Middle frontal gyrus (tissue), 1 donor: ENCODE measurements at regions not wholly inside any gene's neighbourhood (a gene's known extent, or its start where the extent isn't known, plus 50 kb on each side); places are given as distances from the start of the nearest gene placed in this dataset.
"Not testable (repeated sequence)": the region's sequence is repeated elsewhere in the genome, so short reads cannot be mapped to it uniquely, and the experiment has no call there.

Experiments used
- DNase-seq: peaks from one replicate; pipeline ENCODE4 v3.0.0-alpha.2; 2015; ENCODE audit warnings: low spot score; ENCODE audit errors: extremely low spot score

DNA sequence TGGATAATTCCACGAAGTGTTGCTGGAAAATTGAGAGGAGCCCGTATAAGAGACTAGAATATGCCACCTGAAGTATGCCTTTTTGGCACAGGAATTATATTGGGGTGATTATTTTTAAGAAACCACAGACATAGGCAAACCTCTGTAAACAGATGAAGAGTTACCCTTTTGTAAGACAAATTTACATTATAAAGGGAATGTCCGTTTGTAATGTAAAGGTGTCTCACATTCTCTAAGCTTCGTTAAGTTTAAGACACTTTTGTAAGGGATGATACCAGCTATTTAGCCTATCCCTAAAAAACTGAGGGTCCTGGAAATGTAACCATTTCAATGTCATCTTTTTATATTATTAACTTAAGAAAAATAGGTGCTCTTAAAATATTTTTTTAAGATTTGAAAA lies 432.8 kb upstream of the SYT4 start:
- DNase-seq = no peak

DNA sequence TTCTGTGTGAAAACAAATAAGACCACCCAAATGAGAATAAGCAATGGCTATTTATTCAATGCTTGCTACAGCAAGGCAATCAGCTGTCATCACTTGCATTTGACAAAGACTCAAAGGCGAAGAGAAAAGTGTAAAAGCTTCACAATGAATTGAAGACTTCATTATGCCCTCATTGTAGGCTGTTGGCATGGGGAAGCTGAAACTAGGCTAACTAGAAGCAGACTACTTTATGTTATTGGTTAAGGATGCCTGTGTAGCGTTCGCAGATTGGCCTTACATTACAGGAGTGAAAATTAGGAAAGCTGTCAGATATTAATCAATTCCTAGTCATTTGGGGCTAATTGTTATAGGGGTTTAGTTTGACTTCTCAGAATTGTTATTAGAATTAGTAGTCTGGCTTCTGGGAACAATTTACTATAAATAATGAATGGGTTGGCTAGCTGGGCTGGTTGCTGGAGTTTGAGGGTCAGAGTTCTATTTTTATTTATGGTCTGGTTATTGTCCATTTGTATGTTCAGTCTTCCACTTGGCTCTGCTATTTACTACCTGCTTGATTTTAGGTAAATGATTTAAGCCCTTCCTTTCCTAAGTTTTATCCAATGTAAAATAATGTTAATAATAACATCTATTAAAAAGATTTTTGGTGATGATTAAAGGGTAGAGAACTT lies 437.2 kb upstream of the SYT4 start:
- DNase-seq = no peak

DNA sequence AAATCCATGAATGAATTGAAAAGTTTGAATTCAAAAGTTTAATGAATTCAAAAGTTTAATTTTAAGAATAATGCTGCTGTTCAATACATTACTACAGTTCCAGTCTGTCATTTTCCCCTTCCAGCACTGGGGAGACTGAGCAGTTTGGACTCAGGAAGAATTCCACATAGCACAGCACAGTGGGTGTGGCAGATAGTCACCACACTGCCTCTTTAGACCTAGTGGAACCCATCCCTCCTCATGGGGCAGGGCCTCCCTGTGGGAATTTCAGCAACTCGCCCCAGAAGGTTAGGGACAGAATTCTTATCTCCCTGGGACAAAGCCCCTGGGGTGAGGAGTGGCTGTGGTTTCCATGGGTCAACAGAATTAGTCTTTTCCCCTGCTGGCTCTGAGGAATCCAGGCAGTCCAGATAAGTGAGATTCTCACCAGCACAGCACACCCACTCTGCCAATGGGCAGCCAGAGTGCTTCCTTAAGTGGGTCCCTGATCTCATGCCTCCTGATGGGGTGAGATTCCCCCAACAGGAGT lies 442.0 kb upstream of the SYT4 start:
- no peak for DNase-seq

DNA sequence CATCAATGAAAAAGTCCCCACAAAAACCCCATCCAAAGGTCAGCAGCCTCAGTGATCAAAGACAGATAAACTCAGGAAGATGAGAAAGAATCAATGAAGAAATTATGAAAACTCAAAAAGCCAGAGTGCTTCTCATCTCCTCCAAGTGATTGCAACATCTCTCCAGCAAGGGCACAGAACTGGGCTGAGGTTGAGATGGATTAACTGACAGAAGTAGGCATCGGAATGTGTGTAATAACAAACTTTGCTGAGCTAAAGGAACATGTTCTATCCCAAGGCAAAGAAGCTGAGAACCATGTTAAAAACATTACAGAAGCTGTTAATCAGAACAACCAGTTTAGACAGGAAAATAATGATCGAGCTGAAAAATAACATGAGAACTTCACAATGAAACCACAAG lies 442.8 kb upstream of the SYT4 start:
- DNase-seq = no peak

DNA sequence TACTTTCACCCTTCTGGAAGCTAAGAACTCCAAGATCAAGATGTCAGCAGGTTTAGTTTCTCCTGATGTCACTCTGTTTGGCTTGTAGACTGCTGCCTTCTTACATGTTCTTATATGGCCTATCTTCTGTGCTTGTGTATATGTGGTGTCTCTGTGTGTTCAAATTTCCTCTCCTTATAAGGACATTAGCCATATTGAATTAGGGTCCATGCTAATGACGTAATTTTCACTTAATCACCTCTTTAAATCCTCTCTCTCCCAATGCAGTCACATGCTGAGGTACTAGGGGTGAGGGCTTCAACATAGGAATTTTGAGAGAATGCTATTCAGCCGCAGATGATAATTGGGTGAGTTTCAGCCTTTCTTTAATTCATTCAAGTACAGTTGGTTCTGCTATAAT lies 458.3 kb upstream of the SYT4 start:
- DNase-seq = no peak

DNA sequence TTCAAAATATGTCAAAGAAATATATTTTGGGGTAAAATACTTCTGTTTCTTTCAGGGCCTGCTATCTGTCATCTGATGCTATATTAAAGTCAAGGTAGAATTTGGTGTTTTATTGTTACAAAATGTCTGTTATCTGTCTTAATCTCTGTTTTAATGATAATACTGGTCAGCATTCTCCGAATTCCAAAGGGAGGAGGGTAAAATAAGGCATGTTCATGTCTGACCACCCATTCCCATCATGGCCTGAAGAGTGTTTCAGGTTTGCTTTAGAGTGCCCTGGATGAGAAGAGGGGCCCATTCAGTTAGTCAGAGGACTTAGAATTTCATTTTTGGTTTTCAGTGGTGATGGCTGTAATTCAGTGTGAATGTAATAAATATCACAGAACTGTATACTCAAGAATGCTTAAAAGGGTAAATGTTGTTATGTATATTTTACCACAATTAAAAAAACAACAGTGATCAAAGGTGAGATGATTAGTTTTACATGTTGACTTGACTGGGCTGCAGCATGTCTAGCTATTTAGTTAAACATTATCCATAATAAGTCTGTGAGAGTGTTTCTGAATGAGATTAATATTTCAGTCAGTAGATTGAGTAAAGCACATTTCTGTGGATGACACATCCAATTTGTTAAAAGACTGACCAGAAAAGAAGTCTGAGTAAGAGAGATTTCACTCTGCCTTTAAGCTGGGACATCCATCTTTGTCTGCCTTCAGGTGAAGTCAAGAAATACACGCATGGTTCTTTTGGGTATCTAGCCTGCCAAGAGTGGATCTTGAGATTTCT lies 467.9 kb upstream of the SYT4 start:
- no peak for DNase-seq

DNA sequence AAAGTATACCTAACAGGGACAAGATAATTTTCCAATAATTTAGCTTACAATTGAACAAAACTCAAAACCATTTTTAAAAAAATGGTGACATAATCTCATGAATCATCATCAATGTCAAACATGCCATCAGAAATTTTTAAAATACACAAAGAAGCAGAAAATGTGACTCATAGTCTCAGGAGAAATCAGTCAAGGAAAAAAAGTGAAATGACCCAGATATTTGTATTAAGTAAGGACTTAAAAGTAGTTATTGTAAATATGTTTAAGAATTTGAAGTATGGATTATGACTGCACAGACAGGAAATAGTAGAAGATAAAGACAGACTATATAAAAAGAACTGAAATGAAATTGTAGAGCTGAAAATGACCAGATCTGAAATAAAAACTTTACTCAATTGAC lies 473.9 kb upstream of the SYT4 start:
- DNase-seq = no peak

DNA sequence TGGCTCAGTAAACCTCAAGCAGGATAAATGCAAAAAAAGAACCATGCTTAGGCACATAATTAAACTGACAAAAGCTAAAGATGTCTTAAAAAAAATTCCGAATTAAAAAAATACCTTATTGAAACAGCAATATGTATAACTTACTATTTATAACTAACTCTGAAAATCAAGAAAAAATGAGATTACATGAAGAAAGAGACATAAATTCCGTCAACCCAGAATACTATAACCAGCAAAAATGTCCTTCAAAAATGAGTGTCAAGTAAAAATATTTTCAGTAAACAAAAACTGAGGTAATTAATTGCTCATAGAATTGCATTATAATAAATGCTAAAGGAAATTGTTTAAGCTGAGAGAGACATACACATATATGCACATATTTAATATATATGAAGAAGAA lies 474.5 kb upstream of the SYT4 start:
- no peak for DNase-seq

DNA sequence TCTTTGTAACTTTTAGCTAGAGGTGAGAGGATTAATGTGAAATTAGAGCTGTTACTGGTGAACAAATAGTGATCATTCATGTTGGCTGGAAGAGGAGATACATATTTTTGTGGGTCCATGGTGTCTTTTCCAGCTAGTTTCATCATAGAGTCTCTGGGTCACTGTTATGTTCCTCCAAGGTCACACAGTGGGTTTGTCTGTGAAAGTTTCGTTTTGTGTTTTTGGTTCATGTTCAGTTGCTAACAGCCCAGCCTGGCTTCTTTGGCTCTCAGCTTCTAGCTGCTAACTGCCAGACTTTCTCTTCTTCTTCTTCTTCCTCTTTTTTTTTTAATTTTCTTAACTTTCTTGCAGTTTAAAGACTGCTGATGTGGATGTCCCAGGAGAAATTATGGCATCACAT lies 480.0 kb upstream of the SYT4 start:
- no peak for DNase-seq

DNA sequence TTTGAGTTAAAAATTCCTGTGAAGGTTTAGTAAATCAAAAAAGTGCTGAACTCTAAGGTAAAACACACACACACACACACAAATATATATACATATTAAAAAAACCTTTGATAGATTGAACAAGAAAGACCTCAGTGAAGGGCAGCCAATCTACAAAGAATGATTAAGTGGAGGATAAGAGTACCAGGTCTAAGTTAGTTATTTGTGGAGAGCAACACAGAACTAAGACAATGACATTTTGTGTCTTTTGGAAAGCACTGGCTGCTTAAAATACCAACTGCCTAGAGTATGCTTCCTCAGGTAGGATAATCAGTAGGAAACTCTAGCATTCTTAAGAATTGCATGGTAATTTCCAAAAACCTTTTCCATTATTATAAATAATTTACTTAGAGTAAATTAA lies 481.4 kb upstream of the SYT4 start:
- DNase-seq = no peak

DNA sequence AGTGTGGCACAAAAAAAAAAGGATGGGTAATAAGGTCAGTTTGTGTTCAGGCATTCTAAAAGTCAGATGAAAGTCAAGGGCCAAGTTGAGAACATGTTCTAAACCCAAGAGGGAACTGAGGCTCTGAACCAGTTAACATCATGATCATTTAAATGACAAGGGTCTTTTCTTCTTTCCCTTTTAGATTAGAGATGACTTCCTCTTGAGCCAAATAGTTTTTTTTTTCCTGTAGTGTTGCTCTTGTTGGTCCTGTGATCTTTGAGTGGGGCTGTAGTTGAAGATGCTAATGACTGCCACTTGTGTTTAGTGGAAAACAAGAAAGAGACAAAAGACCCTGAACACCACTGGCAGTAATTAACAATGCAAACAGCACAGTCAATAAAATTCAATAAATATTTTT lies 482.7 kb upstream of the SYT4 start:
- no peak for DNase-seq

DNA sequence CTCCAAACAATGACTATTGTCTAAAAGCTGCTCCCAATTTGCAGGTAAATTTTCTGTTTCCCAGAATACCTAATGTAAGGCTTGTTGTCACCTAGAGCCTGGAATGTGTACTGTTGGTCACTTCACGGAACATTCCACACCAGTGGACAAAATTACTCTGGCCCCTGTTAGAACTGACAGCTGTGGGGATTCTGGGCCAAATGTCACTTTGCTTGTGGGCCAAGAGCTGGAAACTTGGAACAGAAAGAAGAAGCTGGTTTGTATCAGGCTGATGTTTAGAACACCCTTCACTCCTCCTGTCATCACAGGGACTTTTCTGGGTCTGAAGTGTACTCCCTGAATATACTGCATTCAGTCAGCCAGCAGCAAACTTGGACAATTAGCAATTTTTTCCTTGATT lies 495.6 kb upstream of the SYT4 start:
- DNase-seq = no peak

DNA sequence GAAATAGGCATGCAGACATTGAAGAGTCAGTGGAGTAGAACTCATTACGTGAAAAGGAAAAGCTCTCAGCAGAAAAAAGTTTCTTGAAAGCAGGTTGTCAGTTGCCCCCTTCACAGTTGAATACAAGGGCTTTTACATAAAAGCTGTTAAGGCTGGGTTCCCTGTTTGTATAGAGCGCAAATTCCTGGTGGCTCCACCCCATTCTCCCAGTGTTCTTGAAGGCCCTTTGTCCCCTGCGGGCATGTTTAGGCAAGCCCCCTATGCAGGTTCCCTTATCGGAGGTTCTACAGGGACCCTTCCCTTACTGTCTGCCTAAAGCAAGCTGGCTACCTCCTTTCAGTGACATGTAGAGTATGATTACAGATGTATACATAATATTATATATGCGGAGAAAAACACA lies 497.2 kb upstream of the SYT4 start:
- no peak for DNase-seq

DNA sequence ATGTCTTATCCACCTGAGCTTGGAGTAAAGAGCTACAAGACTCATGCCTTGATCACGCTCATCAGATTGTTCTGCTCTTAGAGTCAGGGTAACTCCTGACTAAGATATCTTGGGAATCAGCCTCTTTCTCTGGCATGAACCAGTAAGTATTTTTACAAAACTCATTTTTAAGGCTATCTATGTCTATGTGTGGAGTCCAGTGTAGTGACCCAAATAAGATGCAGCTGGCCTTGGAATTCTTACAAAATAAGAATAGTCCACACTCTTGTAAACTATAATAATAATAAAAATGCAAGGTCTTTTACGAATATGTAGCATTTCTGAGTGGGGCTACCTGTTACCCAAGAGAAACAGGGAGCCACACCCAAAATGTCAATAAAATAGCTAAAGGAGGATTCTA lies 498.3 kb upstream of the SYT4 start:
- DNase-seq = no peak

DNA sequence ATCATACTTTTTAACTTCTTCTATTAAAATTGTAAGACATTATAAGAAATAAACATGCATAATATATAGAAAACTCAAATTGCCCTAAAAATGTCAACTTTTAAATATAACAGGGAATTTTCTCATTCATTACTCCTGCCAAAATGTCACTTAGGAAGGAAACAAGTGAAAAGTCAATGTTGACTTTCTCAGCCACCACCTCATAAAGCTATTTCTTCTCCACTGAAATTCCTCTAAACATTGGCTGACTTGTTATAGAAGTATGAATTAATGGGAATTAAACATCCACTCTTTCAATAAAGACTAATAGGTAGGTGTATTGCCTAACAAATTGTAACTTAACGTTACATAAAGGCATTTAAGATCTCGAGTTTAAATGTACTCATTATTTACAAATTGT lies 499.7 kb upstream of the SYT4 start:
- no peak for DNase-seq

DNA sequence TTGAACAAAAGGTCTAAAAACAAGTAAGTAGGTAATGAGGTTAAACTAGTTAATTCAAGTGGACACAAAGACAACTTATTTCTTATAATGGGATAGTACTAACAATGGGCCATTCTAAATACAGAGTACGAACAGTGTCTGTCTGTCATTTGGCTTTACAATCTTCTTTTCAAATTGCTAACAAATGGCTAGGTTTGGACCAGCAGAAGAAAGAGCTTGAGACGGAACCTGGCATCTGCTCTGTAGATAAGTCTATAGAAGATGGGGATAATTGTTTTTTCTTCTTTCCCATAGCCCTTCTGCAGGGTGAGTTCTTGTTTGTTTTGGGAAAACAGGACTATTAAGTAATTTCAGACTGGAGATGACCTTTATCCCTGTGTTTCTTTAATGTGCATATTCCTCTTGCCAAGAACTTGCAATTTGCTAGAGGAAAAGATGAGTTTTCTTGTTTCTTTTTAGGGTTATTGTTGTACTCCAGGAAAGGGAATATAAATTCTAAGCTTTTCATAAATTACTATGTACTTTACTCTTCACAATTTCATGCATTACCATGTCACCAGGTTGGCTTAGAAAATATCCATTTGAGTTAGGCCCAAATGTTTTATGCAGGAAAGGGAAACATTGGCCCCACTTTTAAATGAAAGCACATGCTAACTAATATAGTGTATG lies 500.5 kb upstream of the SYT4 start:
- DNase-seq = no peak

DNA sequence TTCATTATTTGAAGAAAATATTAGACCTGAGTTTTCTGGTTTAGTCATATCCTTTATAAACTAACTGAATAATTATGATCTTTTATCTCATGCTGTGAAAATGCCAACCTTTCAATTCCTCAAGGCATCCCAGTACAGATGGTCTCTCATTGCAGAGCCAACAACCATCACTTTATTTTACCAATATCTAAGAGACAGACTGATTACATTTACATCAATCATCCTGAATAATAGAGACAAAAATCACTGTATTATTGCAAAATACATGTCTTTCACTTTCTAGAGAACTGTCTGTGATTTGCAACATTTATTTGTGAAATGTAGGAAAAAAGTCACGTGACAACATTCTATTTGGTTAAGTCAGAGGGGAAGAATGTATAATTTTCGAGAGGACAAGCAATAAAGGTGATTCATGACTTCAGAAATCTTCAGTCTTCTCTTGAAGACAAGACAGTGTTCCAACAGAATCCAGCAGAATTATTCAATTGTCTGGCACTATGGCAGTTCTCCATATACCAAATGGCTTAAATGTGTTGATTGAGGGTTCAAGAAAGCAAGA lies 503.6 kb upstream of the SYT4 start:
- DNase-seq = no peak

DNA sequence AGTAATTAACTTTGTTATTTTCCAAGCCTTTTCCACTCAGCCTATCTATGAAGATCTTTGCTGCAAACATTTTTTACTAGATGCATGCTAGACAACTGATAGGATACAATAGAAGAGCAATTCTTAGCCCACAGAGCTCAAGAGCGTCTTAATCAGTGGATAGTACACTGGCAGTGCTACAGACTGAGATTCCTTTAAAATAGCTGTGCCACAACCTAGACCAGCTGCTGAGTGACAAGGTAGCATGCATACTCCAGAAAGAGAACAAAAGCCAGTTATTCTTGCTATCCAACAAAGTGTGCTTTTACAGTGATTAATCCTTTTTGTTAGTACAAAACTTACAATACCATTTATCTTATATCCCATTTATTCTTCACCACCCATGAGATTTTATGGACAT lies 507.9 kb upstream of the SYT4 start:
- DNase-seq = no peak

DNA sequence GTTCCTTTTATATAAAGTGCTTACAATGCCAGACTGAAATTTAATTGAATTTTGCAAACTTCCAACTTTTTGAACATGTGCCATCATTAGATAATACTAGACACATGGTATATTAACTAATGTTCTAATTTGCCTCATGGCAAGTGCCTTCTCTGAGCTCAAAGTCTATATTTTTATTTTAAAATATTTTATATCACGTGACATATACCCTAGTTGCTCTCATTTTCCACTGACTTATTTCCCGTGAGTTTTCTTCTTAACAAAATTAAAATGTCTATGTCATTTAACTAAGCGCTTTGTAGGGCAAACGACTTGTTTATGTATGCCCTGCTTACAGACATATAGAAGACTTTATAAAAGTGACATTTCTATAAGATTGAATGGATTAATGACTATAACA lies 509.6 kb upstream of the SYT4 start:
- no peak for DNase-seq

DNA sequence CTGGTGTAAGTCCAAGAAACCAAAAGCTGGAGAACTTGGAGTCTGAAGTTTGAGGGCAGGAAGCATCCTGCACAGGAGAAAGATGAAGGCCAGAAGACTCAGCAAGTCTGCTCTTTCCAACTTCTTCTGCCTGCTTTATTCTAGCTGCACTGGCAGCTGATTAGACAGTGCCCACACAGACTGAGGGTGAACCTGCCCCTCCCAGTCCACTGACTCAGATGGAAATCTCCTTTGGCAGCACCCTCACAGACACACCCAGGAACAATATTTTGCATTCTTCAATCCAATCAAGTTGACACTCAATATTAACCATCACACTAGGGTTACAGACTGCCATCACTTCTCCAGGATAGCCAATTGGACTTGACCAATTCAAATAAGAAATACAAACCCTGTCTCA lies 510.4 kb upstream of the SYT4 start:
- not testable (repeated sequence) for DNase-seq

DNA sequence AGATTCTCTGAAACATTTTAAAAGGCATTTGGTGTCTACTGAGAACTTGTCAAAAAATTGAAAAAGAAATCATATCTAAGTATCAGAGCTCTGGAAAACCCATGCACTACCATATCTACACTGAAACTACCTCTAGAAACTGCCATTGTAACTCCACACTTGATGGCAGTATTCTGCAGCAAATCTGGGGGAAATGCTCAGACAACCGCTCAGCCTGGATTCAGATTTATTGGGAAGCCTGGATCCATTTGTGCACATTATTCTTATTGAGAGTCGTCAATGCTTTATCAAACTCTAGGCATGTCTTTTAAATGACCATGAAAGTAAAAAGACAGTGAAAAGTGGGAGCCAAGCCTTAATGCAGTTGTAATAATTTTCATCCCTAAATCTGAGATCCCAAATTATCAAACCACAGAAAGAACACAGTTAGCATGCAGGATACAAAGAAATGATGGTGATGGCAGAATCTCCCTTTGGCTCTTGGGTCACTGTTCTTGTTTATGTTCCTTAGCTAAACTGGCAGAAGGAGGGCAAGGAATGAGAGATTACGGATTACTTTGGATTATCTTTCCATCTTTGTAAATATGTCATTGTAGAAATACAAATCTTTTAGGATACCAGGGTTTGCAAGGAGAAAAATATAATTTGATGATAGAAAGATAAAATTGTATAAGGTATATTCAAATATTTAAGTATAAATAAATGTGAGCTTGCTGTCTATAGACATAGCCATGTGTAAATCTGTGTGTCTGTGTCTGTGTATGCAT lies 512.1 kb upstream of the SYT4 start:
- DNase-seq = peak; percentile 20
